Suprapubic skin (tissue), 4 donors: ENCODE measurements at regions not wholly inside any gene's neighbourhood (a gene's known extent, or its start where the extent isn't known, plus 50 kb on each side); places are given as distances from the start of the nearest gene placed in this dataset.

ENCODE experiments used
- DNase-seq, 2 donors: peaks; one replicate each; pipeline ENCODE4 v3.0.0-alpha.2; 2019; ENCODE audit warnings: low spot score in 2 of 2
- H3K27ac ChIP-seq: fragments of 200-600 bp; sonication (generic); one replicate; pipeline ENCODE4 v1.5.1; 2019
- H3K27me3 ChIP-seq: fragments of 200-600 bp; sonication (generic); one replicate; pipeline ENCODE4 v1.5.1; 2019
- H3K36me3 ChIP-seq: fragments of 200-600 bp; sonication (generic); one replicate; pipeline ENCODE4 v1.5.1; 2019
- H3K4me1 ChIP-seq: fragments of 200-600 bp; sonication (generic); one replicate; pipeline ENCODE4 v1.5.1; 2019
- H3K4me3 ChIP-seq: fragments of 200-600 bp; sonication (generic); one replicate; pipeline ENCODE4 v1.5.1; 2019; ENCODE audit warnings: mild to moderate bottlenecking
- H3K9me3 ChIP-seq: fragments of 200-600 bp; sonication (generic); one replicate; pipeline ENCODE4 v1.5.1; 2019
- CTCF ChIP-seq, 2 donors: fragments of 200-600 bp in 1 of 2; fragments of 450-650 bp in 1 of 2; sonication (generic) in 1 of 2; IDR thresholded peaks; one replicate each; pipeline ENCODE4 v1.5.1; 2016 to 2019; ENCODE audit warnings: antibody characterized with exemption in 2 of 2, mild to moderate bottlenecking in 1 of 2, moderate library complexity in 1 of 2
- EP300 ChIP-seq: sonication (generic); formaldehyde crosslinking; IDR thresholded peaks from one replicate; pipeline ENCODE4 v1.6.1; 2017; ENCODE audit warnings: antibody characterized with exemption
- POLR2A ChIP-seq, 2 donors: fragments of 450-650 bp; IDR thresholded peaks; one replicate each; pipeline ENCODE4 v1.6.1; 2017; ENCODE audit warnings: antibody characterized with exemption in 2 of 2, mild to moderate bottlenecking in 2 of 2, moderate library complexity in 2 of 2
- POLR2AphosphoS5 ChIP-seq, 3 donors: sonication (generic); formaldehyde crosslinking; IDR thresholded peaks; one replicate each; pipeline ENCODE4 v1.6.1; 2017; ENCODE audit warnings: antibody characterized with exemption in 3 of 3
- WGBS: methylation state at CpG from one replicate; pipeline ENCODE4 v1.1.5; 2018; 5-methylcytosine and 5-hydroxymethylcytosine counted together

GRCh38 chr9:23545728-23546127 lies 280.3 kb downstream of the ELAVL2 start:
- no peak overlapping the region for H3K27ac ChIP-seq
- no peak overlapping the region for H3K4me3 ChIP-seq
- H3K4me1 ChIP-seq: no peaks in the 10 kb centered on the region
- TF ChIP-seq POLR2A (IDR thresholded peaks at IDR 0.05) (no peak), EP300 (no peak), POLR2AphosphoS5 (IDR thresholded peaks at IDR 0.05) (no peak)
- H3K27me3 ChIP-seq: no peaks in the 10 kb centered on the region
- no peak for DNase-seq
- 86% methylated on average over 3 of the region's 3 CpGs for WGBS
- H3K9me3 ChIP-seq: no peaks in the 10 kb centered on the region
- H3K36me3 ChIP-seq: no peaks in the 10 kb centered on the region

- Histone ChIP-seq H3K27me3 (no peaks in the 10 kb centered on the region), H3K9me3 (no peaks in the 10 kb centered on the region), H3K36me3 (no peaks in the 10 kb centered on the region), H3K4me1 (no peaks in the 10 kb centered on the region), H3K4me3 (no peak overlapping the region), H3K27ac (no peak overlapping the region)
- 83% methylated on average over 2 of the region's 2 CpGs for WGBS
- TF ChIP-seq POLR2AphosphoS5 (IDR thresholded peaks at IDR 0.05) (no peak), POLR2A (IDR thresholded peaks at IDR 0.05) (no peak), CTCF (IDR thresholded peaks at IDR 0.05) (no peak), EP300 (no peak)
- DNase-seq: no peak
These were observed 274.7 kb downstream of the ELAVL2 start for GRCh38 chr9:23551311-23551721.

GRCh38 chr9:23551929-23552707 lies 273.9 kb downstream of the ELAVL2 start:
- H3K4me3 ChIP-seq: no peak overlapping the region
- H3K4me1 ChIP-seq: no peaks in the 10 kb centered on the region
- 91% methylated on average over 4 of the region's 5 CpGs for WGBS
- no peaks in the 10 kb centered on the region for H3K27me3 ChIP-seq
- no peak overlapping the region for H3K27ac ChIP-seq
- TF ChIP-seq CTCF (IDR thresholded peaks at IDR 0.05): no peak
- no peak for TF ChIP-seq POLR2A (IDR thresholded peaks at IDR 0.05)
- no peak for TF ChIP-seq EP300
- TF ChIP-seq POLR2AphosphoS5 (IDR thresholded peaks at IDR 0.05): no peak
- no peak for DNase-seq
- no peaks in the 10 kb centered on the region for H3K9me3 ChIP-seq
- no peaks in the 10 kb centered on the region for H3K36me3 ChIP-seq

- no peak for DNase-seq
These were observed 273.0 kb downstream of the ELAVL2 start for GRCh38 chr9:23552876-23553601.

GRCh38 chr9:23554686-23555085 lies 271.4 kb downstream of the ELAVL2 start:
- Histone ChIP-seq H3K27ac (no peak overlapping the region), H3K36me3 (no peaks in the 10 kb centered on the region), H3K4me3 (no peak overlapping the region), H3K9me3 (no peaks in the 10 kb centered on the region), H3K4me1 (no peaks in the 10 kb centered on the region), H3K27me3 (no peaks in the 10 kb centered on the region)
- 86% methylated on average over 1 of the region's 1 CpG for WGBS
- TF ChIP-seq EP300 (no peak), POLR2A (IDR thresholded peaks at IDR 0.05) (no peak), POLR2AphosphoS5 (IDR thresholded peaks at IDR 0.05) (no peak), CTCF (IDR thresholded peaks at IDR 0.05) (no peak)
- no peak for DNase-seq

More at GRCh38 chr9:23552876-23553601, 273.0 kb downstream of the ELAVL2 start:
- Histone ChIP-seq H3K27me3 (no peaks in the 10 kb centered on the region), H3K36me3 (no peaks in the 10 kb centered on the region), H3K4me1 (no peaks in the 10 kb centered on the region), H3K27ac (no peak overlapping the region), H3K4me3 (no peak overlapping the region), H3K9me3 (no peaks in the 10 kb centered on the region)
- no peak for TF ChIP-seq POLR2AphosphoS5 (IDR thresholded peaks at IDR 0.05)
- no peak for TF ChIP-seq CTCF (IDR thresholded peaks at IDR 0.05)
- TF ChIP-seq EP300: no peak
- no peak for TF ChIP-seq POLR2A (IDR thresholded peaks at IDR 0.05)
- WGBS: 58% methylated on average over 8 of the region's 8 CpGs
